GM12878 (cell line): ENCODE measurements at regions not wholly inside any gene's neighbourhood (a gene's known extent, or its start where the extent isn't known, plus 50 kb on each side); places are given as distances from the start of the nearest gene placed in this dataset.

Experiments used
- ATAC-seq: fragments of 200-7000 bp; cut with Tn5 transposase; 3 replicates; pipeline ENCODE4 v1.9.1; 2020; ENCODE audit warnings: mild to moderate bottlenecking, moderate library complexity
- BruUV-seq: library from RNA; stranded (reverse); fragments of 400-500 nt; replicated peaks from 2 replicates; lab custom pipeline; 2021; lab: Mats Ljungman, UMichigan
- CTCF ChIA-PET: fragments of 300-600 bp; sonication (Branson Sonifier 250); formaldehyde crosslinking; extraction: SDS; loops from one replicate; lab custom pipeline; 2021; ENCODE audit warnings: inconsistent platforms; lab: Yijun Ruan, JAX
- POLR2A ChIA-PET: fragments of 350-600 bp; formaldehyde crosslinking; extraction: SDS; loops from one replicate; lab custom pipeline; 2021; ENCODE audit warnings: inconsistent platforms; lab: Charles Lee
- RAD21 ChIA-PET: fragments of 300-600 bp; sonication (Branson Sonifier 250); formaldehyde crosslinking; loops from one replicate; lab custom pipeline; 2023; ENCODE audit warnings: antibody characterized with exemption; ENCODE audit not compliant: unreplicated experiment; lab: Charles Lee
- SMC1A ChIA-PET: fragments of 300-600 bp; sonication (Branson Sonifier 250); formaldehyde crosslinking; loops from one replicate; lab custom pipeline; 2023; ENCODE audit not compliant: unreplicated experiment, uncharacterized antibody; lab: Charles Lee
- DNase-seq: peaks from one replicate; pipeline ENCODE4 v3.0.0-alpha.2; 2011; ENCODE audit warnings: low read depth, low spot score
- FAIRE-seq: peaks from 3 replicates; lab custom pipeline; 2011; peaks lifted over from hg19 to GRCh38; lab: Jason Lieb, UNC
- H2AFZ ChIP-seq: 2 replicates; pipeline ENCODE4 v1.6.0; 2011; ENCODE audit warnings: low read depth, low read length, control low read depth; ENCODE audit not compliant: control insufficient read depth
- H3K27ac ChIP-seq: 2 replicates; pipeline ENCODE4 v1.5.1; 2011; ENCODE audit warnings: control low read depth; ENCODE audit not compliant: control insufficient read depth, insufficient read depth
- H3K27me3 ChIP-seq, 2 experiments: replicated peaks in 1 of 2; 2 replicates each; pipeline versions ENCODE4 v1.6.0 to v1.6.1; 2011; ENCODE audit warnings: low read length in 1 of 2; ENCODE audit not compliant: control insufficient read depth in 2 of 2, insufficient read depth in 2 of 2
- H3K36me3 ChIP-seq, 2 experiments: 2 replicates each; pipeline ENCODE4 v1.5.1; 2011; ENCODE audit warnings: low read length in 1 of 2; ENCODE audit not compliant: control insufficient read depth in 2 of 2, insufficient read depth in 2 of 2
- H3K4me1 ChIP-seq: 2 replicates; pipeline ENCODE4 v1.6.1; 2011; ENCODE audit warnings: mild to moderate bottlenecking, low read length, moderate library complexity, mixed read lengths; ENCODE audit not compliant: control insufficient read depth, insufficient read depth
- H3K4me2 ChIP-seq: 2 replicates; pipeline ENCODE4 v1.6.0; 2011; ENCODE audit warnings: control low read depth; ENCODE audit not compliant: control insufficient read depth, insufficient read depth
- H3K4me3 ChIP-seq: fragments of 200-600 bp; sonication (generic); 2 replicates; pipeline ENCODE4 v1.5.1; 2016
- H3K79me2 ChIP-seq: 2 replicates; pipeline ENCODE4 v1.6.0; 2011; ENCODE audit warnings: low read length; ENCODE audit not compliant: control insufficient read depth, insufficient read depth
- H3K9ac ChIP-seq: 2 replicates; pipeline ENCODE4 v1.8.0; 2011; ENCODE audit warnings: low read length, control low read depth, mixed read lengths; ENCODE audit not compliant: control insufficient read depth, insufficient read depth
- H3K9me3 ChIP-seq: replicated peaks from 3 replicates; pipeline ENCODE4 v1.5.1; 2011; ENCODE audit warnings: mild to moderate bottlenecking, low read length; ENCODE audit not compliant: control insufficient read depth, insufficient read depth
- H4K20me1 ChIP-seq: 2 replicates; pipeline ENCODE4 v1.6.0; 2011; ENCODE audit not compliant: control insufficient read depth, insufficient read depth
- NFXL1 ChIP-seq: fragments of 450-650 bp; IDR thresholded peaks from 2 replicates; pipeline ENCODE4 v1.6.1; 2017; ENCODE audit warnings: antibody characterized with exemption, mild to moderate bottlenecking, borderline replicate concordance
- PML ChIP-seq: IDR thresholded peaks from 2 replicates; pipeline ENCODE4 v1.6.1; 2012; ENCODE audit warnings: low read length, inconsistent platforms
- POU2F2 ChIP-seq: IDR thresholded peaks from 3 replicates; pipeline ENCODE4 v1.6.1; 2011; ENCODE audit warnings: low read depth, mild to moderate bottlenecking, low read length, borderline replicate concordance
- RBBP5 ChIP-seq: fragments of 200-600 bp; sonication (generic); conservative IDR thresholded peaks from 2 replicates; pipeline ENCODE4 v1.6.1; 2016
- RELB ChIP-seq: fragments of 450-650 bp; IDR thresholded peaks from 2 replicates; pipeline ENCODE4 v1.6.1; 2017; ENCODE audit warnings: low read depth, mild to moderate bottlenecking, moderate library complexity
- SIX5 ChIP-seq: IDR thresholded peaks from 2 replicates; pipeline ENCODE4 v1.6.1; 2011; ENCODE audit warnings: mild to moderate bottlenecking, low read depth, low read length, moderate library complexity; ENCODE audit not compliant: severe bottlenecking
- SKIL ChIP-seq: fragments of 450-650 bp; IDR thresholded peaks from 2 replicates; pipeline ENCODE4 v1.6.1; 2017; ENCODE audit warnings: mild to moderate bottlenecking, low read depth, inconsistent platforms; ENCODE audit not compliant: poor library complexity, severe bottlenecking
- YBX1 ChIP-seq: fragments of 450-650 bp; IDR thresholded peaks from 2 replicates; pipeline ENCODE4 v1.6.1; 2016; ENCODE audit warnings: antibody characterized with exemption
- ZZZ3 ChIP-seq: IDR thresholded peaks from 2 replicates; pipeline ENCODE4 v1.6.1; 2011; ENCODE audit warnings: low read depth; ENCODE audit not compliant: control insufficient read depth, insufficient read length
- WGBS: methylation state at CpG from one replicate; pipeline ENCODE4 v1.1.6; 2016; ENCODE audit warnings: low lambda C conversion rate; ENCODE audit not compliant: insufficient replicate concordance, insufficient coverage; ENCODE audit errors: missing lambda C conversion rate; 5-methylcytosine and 5-hydroxymethylcytosine counted together
- in situ Hi-C: fragments of 300-500 bp; cut with MboI; formaldehyde crosslinking; loops from 9 replicates; pipeline ENCODE4 v1.14.3; 2018; ENCODE audit warnings: mixed read lengths
- intact Hi-C: fragments of 100-400 bp; cut with micrococcal nuclease; formaldehyde crosslinking; loops from one replicate; pipeline ENCODE4 v1.14.2; 2022; ENCODE audit not compliant: unreplicated experiment

GRCh38 chr13:22629374-22629773, 551.4 kb upstream of the SGCG start:
- POLR2A ChIA-PET = no interaction called here
- BruUV-seq = no TSS peak
- FAIRE-seq (no peak), ATAC-seq (no peak), DNase-seq (no peak)
- Histone ChIP-seq H3K27me3 (no peaks in the 10 kb centered on the region), H3K4me2 (no peak overlapping the region), H3K36me3 (no peaks in the 10 kb centered on the region), H4K20me1 (no peaks in the 10 kb centered on the region), H3K27ac (no peak overlapping the region), H3K4me1 (no peaks in the 10 kb centered on the region), H3K9me3 (no peaks in the 10 kb centered on the region), H3K4me3 (no peak overlapping the region), H3K79me2 (no peaks in the 10 kb centered on the region), H3K9ac (no peak overlapping the region), H2AFZ (no peak overlapping the region)
- in situ Hi-C loops = no loop called here
- intact Hi-C loops = no loop called here
- RAD21 ChIA-PET = no interaction called here
- no peak for TF ChIP-seq RBBP5
- TF ChIP-seq SIX5 = no peak
- no peak for TF ChIP-seq POU2F2
- no peak for TF ChIP-seq PML
- no peak for TF ChIP-seq SKIL
- no peak for TF ChIP-seq ZZZ3
- no peak for TF ChIP-seq YBX1
- no peak for TF ChIP-seq RELB
- TF ChIP-seq NFXL1 = no peak
- CTCF ChIA-PET = no interaction called here
- 36% methylated on average over 2 of the region's 2 CpGs for WGBS
- SMC1A ChIA-PET = no interaction called here
